SU-DHL-6 (cell line): ENCODE measurements at regions not wholly inside any gene's neighbourhood (a gene's known extent, or its start where the extent isn't known, plus 50 kb on each side); places are given as distances from the start of the nearest gene placed in this dataset.

Experiments used
- CTCF ChIP-seq: fragments of 200-600 bp; sonication (generic); IDR thresholded peaks from one replicate; pipeline ENCODE4 v1.5.1; 2017; ENCODE audit warnings: antibody characterized with exemption, mild to moderate bottlenecking, low read length, moderate library complexity; ENCODE audit not compliant: insufficient read depth, poor library complexity, severe bottlenecking
- EZH2phosphoT487 ChIP-seq: fragments of 200-600 bp; sonication (generic), shearing (Covaris generic); conservative IDR thresholded peaks from 2 replicates; pipeline ENCODE4 v1.6.1; 2018; ENCODE audit warnings: mild to moderate bottlenecking, antibody characterized with exemption, low read length, moderate library complexity, mixed read lengths

GRCh38 chr13:105116966-105117365, 1418.5 kb downstream of the EFNB2 start:
- no peak for TF ChIP-seq CTCF
- no peak for TF ChIP-seq EZH2phosphoT487
